Heart right ventricle (tissue), 16 donors: ENCODE measurements at regions not wholly inside any gene's neighbourhood (a gene's known extent, or its start where the extent isn't known, plus 50 kb on each side); places are given as distances from the start of the nearest gene placed in this dataset.

Experiments used
- ATAC-seq, 8 donors: fragments of 200-7000 bp; cut with Tn5 transposase; one replicate each; pipeline ENCODE4 v1.9.1; 2020; ENCODE audit warnings: mild to moderate bottlenecking in 8 of 8, moderate library complexity in 8 of 8, moderate number of reproducible peaks in 1 of 8
- DNase-seq, 2 donors: peaks; one replicate each; pipeline ENCODE4 v3.0.0-alpha.2; 2020
- H3K27ac ChIP-seq, 10 donors: fragments of 200-600 bp; sonication (generic) in 2 of 10; one replicate each; pipeline versions ENCODE4 v1.5.0 to v1.8.0; 2020 to 2022; ENCODE audit warnings: mild to moderate bottlenecking in 3 of 10
- H3K27me3 ChIP-seq, 7 donors: fragments of 200-600 bp; one replicate each; pipeline ENCODE4 v1.8.0; 2021 to 2022; ENCODE audit warnings: mild to moderate bottlenecking in 2 of 7
- H3K36me3 ChIP-seq, 9 donors: fragments of 200-600 bp; sonication (generic) in 1 of 9; one replicate each; pipeline versions ENCODE4 v1.5.0 to v1.8.0; 2020 to 2022; ENCODE audit warnings: mild to moderate bottlenecking in 2 of 9
- H3K4me1 ChIP-seq, 9 donors: fragments of 200-600 bp; sonication (generic) in 1 of 9; one replicate each; pipeline versions ENCODE4 v1.5.0 to v1.8.0; 2020 to 2022; ENCODE audit warnings: mild to moderate bottlenecking in 4 of 9
- H3K4me3 ChIP-seq, 10 donors: fragments of 200-600 bp; sonication (generic) in 2 of 10; one replicate each; pipeline versions ENCODE4 v1.5.0 to v1.8.0; 2020 to 2022; ENCODE audit warnings: mild to moderate bottlenecking in 7 of 10, moderate library complexity in 2 of 10
- H3K9me3 ChIP-seq, 11 donors: fragments of 200-600 bp in 10 of 11; sonication (generic) in 2 of 11; one replicate each; pipeline versions ENCODE4 v1.5.0 to v1.8.0; 2013 to 2022; ENCODE audit warnings: mild to moderate bottlenecking in 2 of 11, control low read depth in 1 of 11, moderate library complexity in 1 of 11
- CTCF ChIP-seq, 9 donors: fragments of 200-600 bp; sonication (generic) in 2 of 9; IDR thresholded peaks; one replicate each; pipeline versions ENCODE4 v1.5.0 to v1.8.0; 2021 to 2022; ENCODE audit warnings: antibody characterized with exemption in 9 of 9, mild to moderate bottlenecking in 5 of 9, moderate library complexity in 1 of 9
- WGBS, 2 donors: extraction: QIAGEN DNeasy Blood & Tissue Kit; methylation state at CpG; one replicate each; pipeline ENCODE4 v1.1.7; 2013; ENCODE audit warnings: inconsistent platforms in 1 of 2; 5-methylcytosine and 5-hydroxymethylcytosine counted together
- intact Hi-C, 10 donors: fragments of 100-400 bp; cut with DNase I; formaldehyde crosslinking; loops; one replicate each; pipeline versions ENCODE4 v1.11.1 to v1.14.2; 2022
- donor health status: Arrhythmogenic right ventricular cardiomyopathy.
- donor health status: ischemic (EF 13 %, LVEDD 7.1; RV severe dilation, severe dysfunction).
- donor health status: healthy with polysubstance abuse.
- donor health status: DM: no; HTN: yes; CAD: no.
- donor health status: DM: no; HTN: no; CAD: no.
- donor health status: ischemic (EF 25% LVEDD 6.9; RV normal size, moderate dysfunction).
- donor health status: ischemic (EF 25% LVEDD 5.7; RV mildly dilated, moderate dysfunction).
- donor health status: healthy.
- donor health status: DM: yes; HTN: yes; CAD: no.
- donor health status: Ischemic cardiomyopathy.
- donor health status: ischemic (EF 35%, LVEDD 5.7; RV mildly dilated, moderate dysfunction).
- donor health status: nonischemic (EF 11% LVEDD 7.7; RV severe dilation, severe dysfunction).
- donor health status: DM: yes; HTN: yes; CAD: no.
- donor health status: PGD.
- donor health status: ischemic (EF 29% LVEDD 5.4; RV normal size, mild dysfunction).
- donor health status: nonischemic (EF 23%, LVEDD 6.1; RV moderate dilation, normal function).

GRCh38 chr2:155696571-155696970, 636.0 kb downstream of the NR4A2 start:
- Histone ChIP-seq H3K9me3 (no peaks in the 10 kb centered on the region), H3K27ac (no peak overlapping the region), H3K27me3 (no peaks in the 10 kb centered on the region), H3K4me3 (no peak overlapping the region), H3K36me3 (no peaks in the 10 kb centered on the region), H3K4me1 (peaks cover 0 to 15% (median 0%) of the 10 kb centered on the region in 9 donors)
- WGBS, 2 donors, result 63 to 71% methylated on average over 2 of the region's 2 CpGs
- intact Hi-C loops, result no loop called here
- TF ChIP-seq CTCF (IDR thresholded peaks at IDR 0.05), result no peak
- DNase-seq (no peak), ATAC-seq (no peak)

- Histone ChIP-seq H3K27me3 (no peaks in the 10 kb centered on the region), H3K27ac (no peak overlapping the region), H3K9me3 (no peaks in the 10 kb centered on the region), H3K36me3 (no peaks in the 10 kb centered on the region), H3K4me1 (peaks cover 0 to 21% (median 0%) of the 10 kb centered on the region in 9 donors), H3K4me3 (no peak overlapping the region)
- WGBS, 2 donors, result 82 to 90% methylated on average over 2 of the region's 2 CpGs
- ATAC-seq (no peak), DNase-seq (no peak)
- intact Hi-C loops, result no loop called here
- no peak for TF ChIP-seq CTCF (IDR thresholded peaks at IDR 0.05)
Observed at GRCh38 chr2:155695505-155695904, 637.0 kb downstream of the NR4A2 start.

- Histone ChIP-seq H3K27ac (no peak overlapping the region), H3K27me3 (no peaks in the 10 kb centered on the region), H3K4me3 (no peak overlapping the region), H3K36me3 (no peaks in the 10 kb centered on the region), H3K9me3 (no peaks in the 10 kb centered on the region), H3K4me1 (peaks cover 0 to 26% (median 0%) of the 10 kb centered on the region in 9 donors)
- intact Hi-C loops, result no loop called here
- no peak for TF ChIP-seq CTCF (IDR thresholded peaks at IDR 0.05)
- DNase-seq (no peak), ATAC-seq (no peak)
Observed at GRCh38 chr2:155692856-155693255, 639.7 kb downstream of the NR4A2 start.

- Histone ChIP-seq H3K27me3 (no peaks in the 10 kb centered on the region), H3K36me3 (no peaks in the 10 kb centered on the region), H3K4me1 (peaks cover 0 to 26% (median 0%) of the 10 kb centered on the region in 9 donors), H3K9me3 (no peaks in the 10 kb centered on the region), H3K4me3 (no peak overlapping the region), H3K27ac (peak overlapping the region in 1 of 10 donors; percentile 41)
- no peak for TF ChIP-seq CTCF (IDR thresholded peaks at IDR 0.05)
- no peak for DNase-seq
- intact Hi-C loops, result no loop called here
- ATAC-seq, result no peak
Observed at GRCh38 chr2:155692106-155692505, 640.4 kb downstream of the NR4A2 start.

- H3K27me3 ChIP-seq, result no peaks in the 10 kb centered on the region
- H3K27ac ChIP-seq, result peak overlapping the region in 1 of 10 donors; percentile 41
- DNase-seq (no peak), ATAC-seq (no peak)
- no peaks in the 10 kb centered on the region for H3K36me3 ChIP-seq
- WGBS, 2 donors, result 69 to 83% methylated on average over 2 of the region's 2 CpGs
- no peak overlapping the region for H3K4me3 ChIP-seq
- intact Hi-C loops, result no loop called here
- no peak for TF ChIP-seq CTCF (IDR thresholded peaks at IDR 0.05)
- no peaks in the 10 kb centered on the region for H3K9me3 ChIP-seq
- H3K4me1 ChIP-seq, result peaks cover 0 to 21% (median 0%) of the 10 kb centered on the region in 9 donors
Observed at GRCh38 chr2:155690785-155691184, 641.7 kb downstream of the NR4A2 start.
